HG02981 (cell line): ENCODE measurements at regions not wholly inside any gene's neighbourhood (a gene's known extent, or its start where the extent isn't known, plus 50 kb on each side); places are given as distances from the start of the nearest gene placed in this dataset.

Experiments
- ATAC-seq: cut with Tn5 transposase; IDR thresholded peaks from one replicate; pipeline ENCODE4 v1.9.1; 2021; ENCODE audit warnings: mild to moderate bottlenecking, moderate library complexity; ENCODE audit not compliant: unreplicated experiment

- ATAC-seq, result no peak
Observed at GRCh38 chr4:42328978-42329377, 68.3 kb upstream of the SHISA3 start.

GRCh38 chr4:42329421-42329820 is 67.9 kb upstream of the SHISA3 start:
- no peak for ATAC-seq

GRCh38 chr4:42330002-42330592 is 67.2 kb upstream of the SHISA3 start:
- ATAC-seq, result no peak

GRCh38 chr4:42331040-42331439 is 66.2 kb upstream of the SHISA3 start:
- no peak for ATAC-seq

GRCh38 chr4:42331914-42332368 is 65.3 kb upstream of the SHISA3 start:
- ATAC-seq, result no peak

GRCh38 chr4:42339935-42340406 is 57.3 kb upstream of the SHISA3 start:
- no peak for ATAC-seq

GRCh38 chr4:42341518-42342026 is 55.7 kb upstream of the SHISA3 start:
- no peak for ATAC-seq

- ATAC-seq, result no peak
Observed at GRCh38 chr4:42342459-42342858, 54.8 kb upstream of the SHISA3 start.

GRCh38 chr4:42344309-42344708 is 53.0 kb upstream of the SHISA3 start:
- ATAC-seq, result no peak

- no peak for ATAC-seq
Observed at GRCh38 chr4:42344749-42345148, 52.5 kb upstream of the SHISA3 start.

- no peak for ATAC-seq
Observed at GRCh38 chr4:42345962-42346544, 51.2 kb upstream of the SHISA3 start.

GRCh38 chr4:42347076-42347475 is 50.2 kb upstream of the SHISA3 start:
- ATAC-seq, result no peak
